Lower lobe of right lung (tissue), 2 donors: ENCODE measurements at regions not wholly inside any gene's neighbourhood (a gene's known extent, or its start where the extent isn't known, plus 50 kb on each side); places are given as distances from the start of the nearest gene placed in this dataset. TPM values are rescaled to one million over a fixed set of nuclear protein-coding genes. Genes with fewer than 3 reads are reported as not detected.

Experiments used
- ATAC-seq, 2 donors: fragments of 200-7000 bp; cut with Tn5 transposase; one replicate each; pipeline ENCODE4 v1.9.1; 2020 to 2022; ENCODE audit warnings: mild to moderate bottlenecking in 2 of 2, moderate library complexity in 2 of 2
- DNase-seq: peaks from one replicate; pipeline ENCODE4 v3.0.0-alpha.2; 2020
- H3K27ac ChIP-seq: fragments of 200-600 bp; one replicate; pipeline ENCODE4 v1.8.0; 2022
- H3K27me3 ChIP-seq: fragments of 200-600 bp; one replicate; pipeline ENCODE4 v1.8.0; 2022; ENCODE audit warnings: low read depth
- H3K36me3 ChIP-seq: fragments of 200-600 bp; one replicate; pipeline ENCODE4 v1.8.0; 2022; ENCODE audit warnings: mild to moderate bottlenecking
- H3K4me1 ChIP-seq: fragments of 200-600 bp; one replicate; pipeline ENCODE4 v1.8.0; 2022
- H3K4me3 ChIP-seq: fragments of 200-600 bp; one replicate; pipeline ENCODE4 v1.8.0; 2022; ENCODE audit warnings: mild to moderate bottlenecking
- H3K9me3 ChIP-seq: fragments of 200-600 bp; one replicate; pipeline ENCODE4 v1.8.0; 2022
- intact Hi-C: fragments of 100-400 bp; cut with DNase I; formaldehyde crosslinking; loops from one replicate; pipeline ENCODE4 v1.11.0; 2022
- microRNA-seq: library from miRNA; unstranded; fragments of <30 nt; microRNA quantifications from one replicate; pipeline ENCODE4 v1.2.0, GENCODE V29; 2020; ENCODE audit warnings: borderline number of aligned reads
- TF ChIP-seq, protein P1 (sequence below): fragments of 200-600 bp; IDR thresholded peaks from one replicate; pipeline ENCODE4 v1.8.0; 2022; ENCODE audit warnings: antibody characterized with exemption, mild to moderate bottlenecking
- donor health status: DM: no; HTN: yes; CAD: no; lungs with severe emphysema.

DNA sequence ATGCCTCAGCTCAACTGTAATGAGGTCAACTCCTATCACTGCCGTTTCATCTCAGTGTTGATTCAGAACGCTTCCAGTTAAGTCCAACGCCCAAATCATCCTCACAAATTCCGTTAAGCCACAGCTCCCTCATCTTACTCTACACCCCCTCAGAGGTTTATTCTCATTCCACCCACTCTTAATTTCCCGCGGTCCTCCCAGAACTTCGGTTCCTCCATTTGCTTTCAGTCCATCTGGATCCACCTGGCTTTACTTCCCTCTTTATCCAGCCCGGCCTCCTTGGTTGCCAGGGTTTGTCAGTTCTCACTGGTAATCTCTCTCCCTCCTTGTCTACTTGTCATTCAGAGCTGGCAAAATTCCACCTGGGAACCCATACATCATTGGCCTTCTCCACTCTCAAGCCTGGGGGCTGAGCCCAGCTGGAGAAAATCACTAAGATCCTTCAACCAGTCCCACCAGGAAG lies 51.3 kb upstream of the RUNX1 start:
- peaks cover 9% of the 10 kb centered on the region for H3K4me1 ChIP-seq
- intact Hi-C loops, result no loop called here
- no peaks in the 10 kb centered on the region for H3K36me3 ChIP-seq
- TF ChIP-seq, protein P1, sequence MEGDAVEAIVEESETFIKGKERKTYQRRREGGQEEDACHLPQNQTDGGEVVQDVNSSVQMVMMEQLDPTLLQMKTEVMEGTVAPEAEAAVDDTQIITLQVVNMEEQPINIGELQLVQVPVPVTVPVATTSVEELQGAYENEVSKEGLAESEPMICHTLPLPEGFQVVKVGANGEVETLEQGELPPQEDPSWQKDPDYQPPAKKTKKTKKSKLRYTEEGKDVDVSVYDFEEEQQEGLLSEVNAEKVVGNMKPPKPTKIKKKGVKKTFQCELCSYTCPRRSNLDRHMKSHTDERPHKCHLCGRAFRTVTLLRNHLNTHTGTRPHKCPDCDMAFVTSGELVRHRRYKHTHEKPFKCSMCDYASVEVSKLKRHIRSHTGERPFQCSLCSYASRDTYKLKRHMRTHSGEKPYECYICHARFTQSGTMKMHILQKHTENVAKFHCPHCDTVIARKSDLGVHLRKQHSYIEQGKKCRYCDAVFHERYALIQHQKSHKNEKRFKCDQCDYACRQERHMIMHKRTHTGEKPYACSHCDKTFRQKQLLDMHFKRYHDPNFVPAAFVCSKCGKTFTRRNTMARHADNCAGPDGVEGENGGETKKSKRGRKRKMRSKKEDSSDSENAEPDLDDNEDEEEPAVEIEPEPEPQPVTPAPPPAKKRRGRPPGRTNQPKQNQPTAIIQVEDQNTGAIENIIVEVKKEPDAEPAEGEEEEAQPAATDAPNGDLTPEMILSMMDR, result no peak
- H3K27ac ChIP-seq, result no peak overlapping the region
- H3K9me3 ChIP-seq, result no peaks in the 10 kb centered on the region
- H3K27me3 ChIP-seq, result no peaks in the 10 kb centered on the region
- no peak for DNase-seq
- H3K4me3 ChIP-seq, result no peak overlapping the region
- peak; percentile 19 to 21 for ATAC-seq

DNA sequence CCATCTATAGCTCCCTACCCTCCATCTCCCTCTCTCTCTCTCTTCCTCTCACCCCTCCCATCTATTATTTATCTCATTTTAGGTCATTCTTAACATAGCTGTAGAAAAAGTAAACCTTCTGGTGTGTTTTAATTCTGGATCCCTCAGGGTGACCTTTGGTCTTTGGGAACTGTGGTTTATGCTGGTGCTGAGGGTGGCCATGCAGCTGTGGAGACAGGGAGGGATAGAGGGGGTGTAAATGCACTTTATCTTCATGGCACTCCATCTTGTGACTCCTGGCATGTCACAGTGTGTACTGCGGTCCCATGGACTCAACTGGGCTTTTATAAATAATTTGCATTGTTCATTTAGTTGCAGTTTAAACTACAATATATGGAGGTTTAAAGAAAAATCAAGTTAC lies 50.2 kb upstream of the RUNX1 start:
- H3K27me3 ChIP-seq, result no peaks in the 10 kb centered on the region
- ATAC-seq, result no peak

More for the DNA sequence above, 50.2 kb upstream of the RUNX1 start:
- intact Hi-C loops, result no loop called here
- no peak overlapping the region for H3K4me3 ChIP-seq
- no peaks in the 10 kb centered on the region for H3K9me3 ChIP-seq
- TF ChIP-seq, protein P1, result no peak
- H3K27ac ChIP-seq, result no peak overlapping the region
- H3K4me1 ChIP-seq, result peaks cover 9% of the 10 kb centered on the region
- no peaks in the 10 kb centered on the region for H3K36me3 ChIP-seq
- DNase-seq, result no peak

Small RNAs in the stretch of these regions (microRNA-seq; reads per million reads assigned to microRNA genes)
- not detected for gene MIR802
